Natural killer cell (primary cell): ENCODE measurements at regions not wholly inside any gene's neighbourhood (a gene's known extent, or its start where the extent isn't known, plus 50 kb on each side); places are given as distances from the start of the nearest gene placed in this dataset.

ENCODE experiments used
- ATAC-seq, 3 donors: fragments of 150-1000 bp in 2 of 3; fragments of 200-7000 bp in 1 of 3; cut with Tn5 transposase; 1 replicate in 1 of 3; 2 replicates in 2 of 3; pipeline ENCODE4 v1.10.0; 2021; ENCODE audit warnings: mild to moderate bottlenecking in 2 of 3, moderate library complexity in 2 of 3
- DNase-seq, 2 donors: peaks; one replicate each; pipeline versions ENCODE4 v3.0.0 to v3.0.0-alpha.2; 2013 to 2021; ENCODE audit warnings: mixed read lengths in 1 of 2
- H3K27ac ChIP-seq: one replicate; pipeline ENCODE4 v1.5.1; 2013; ENCODE audit warnings: mild to moderate bottlenecking, low read length
- H3K27me3 ChIP-seq: one replicate; pipeline ENCODE4 v1.6.1; 2013; ENCODE audit warnings: low read length; ENCODE audit not compliant: control insufficient read depth, insufficient read depth
- H3K36me3 ChIP-seq: one replicate; pipeline ENCODE4 v1.6.1; 2013; ENCODE audit warnings: low read length; ENCODE audit not compliant: control insufficient read depth, insufficient read depth
- H3K4me1 ChIP-seq: one replicate; pipeline ENCODE4 v1.6.1; 2013; ENCODE audit warnings: low read length; ENCODE audit not compliant: control insufficient read depth, insufficient read depth
- H3K4me3 ChIP-seq: one replicate; pipeline ENCODE4 v1.5.1; 2013; ENCODE audit warnings: low read length
- H3K9me3 ChIP-seq: one replicate; pipeline ENCODE4 v1.6.1; 2013; ENCODE audit warnings: low read length; ENCODE audit not compliant: control insufficient read depth, insufficient read depth
- H3K27ac Mint-ChIP-seq, 2 donors: one replicate each; pipeline ENCODE4 v1.8.0; 2022; ENCODE audit warnings: mild to moderate bottlenecking in 2 of 2, mixed read lengths in 2 of 2, moderate library complexity in 1 of 2
- H3K27me3 Mint-ChIP-seq, 2 donors: one replicate each; pipeline ENCODE4 v1.8.0; 2022; ENCODE audit warnings: low read depth in 2 of 2, mixed read lengths in 2 of 2
- H3K36me3 Mint-ChIP-seq: one replicate; pipeline ENCODE4 v1.8.0; 2022; ENCODE audit warnings: mixed read lengths
- H3K4me1 Mint-ChIP-seq, 2 donors: one replicate each; pipeline ENCODE4 v1.8.0; 2022; ENCODE audit warnings: mixed read lengths in 2 of 2
- H3K4me3 Mint-ChIP-seq: one replicate; pipeline ENCODE4 v1.8.0; 2022; ENCODE audit warnings: mild to moderate bottlenecking, moderate library complexity, mixed read lengths
- H3K9me3 Mint-ChIP-seq, 2 donors: one replicate each; pipeline ENCODE4 v1.8.0; 2022; ENCODE audit warnings: mixed read lengths in 2 of 2
- WGBS: methylation state at CpG from one replicate; pipeline ENCODE4 v1.1.7; 2013; ENCODE audit warnings: missing lambda C conversion rate; ENCODE audit not compliant: insufficient coverage; 5-methylcytosine and 5-hydroxymethylcytosine counted together
- intact Hi-C: fragments of 100-400 bp; cut with micrococcal nuclease; formaldehyde crosslinking; loops from one replicate; pipeline ENCODE4 v1.14.2; 2022
- TF ChIP-seq, protein P1 (sequence below): fragments of 200-600 bp; IDR thresholded peaks from one replicate; pipeline ENCODE4 v1.8.0; 2022; ENCODE audit warnings: antibody characterized with exemption

DNA sequence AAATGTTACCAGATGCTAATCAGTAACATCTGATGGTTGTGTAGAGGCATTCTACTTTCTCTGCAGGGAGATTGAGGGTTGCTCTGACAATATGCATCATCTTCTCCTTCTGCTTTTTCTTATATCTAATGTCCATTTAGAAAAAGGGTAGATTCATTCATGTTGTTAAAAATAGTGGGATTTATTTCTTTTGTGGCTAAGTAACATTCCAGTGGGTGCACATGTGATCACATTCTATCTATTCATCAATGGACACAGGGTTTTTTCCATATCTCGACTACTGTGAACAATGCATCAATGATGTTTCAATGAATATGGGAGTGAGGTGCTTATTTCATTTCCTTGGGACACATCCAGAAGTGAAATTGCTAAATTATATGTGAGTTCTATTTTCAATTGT is 103.9 kb downstream of the CRPPA start:
- H3K4me1 ChIP-seq, result no peaks in the 10 kb centered on the region
- no peak for DNase-seq
- no peaks in the 10 kb centered on the region for H3K36me3 ChIP-seq
- TF ChIP-seq, protein P1, sequence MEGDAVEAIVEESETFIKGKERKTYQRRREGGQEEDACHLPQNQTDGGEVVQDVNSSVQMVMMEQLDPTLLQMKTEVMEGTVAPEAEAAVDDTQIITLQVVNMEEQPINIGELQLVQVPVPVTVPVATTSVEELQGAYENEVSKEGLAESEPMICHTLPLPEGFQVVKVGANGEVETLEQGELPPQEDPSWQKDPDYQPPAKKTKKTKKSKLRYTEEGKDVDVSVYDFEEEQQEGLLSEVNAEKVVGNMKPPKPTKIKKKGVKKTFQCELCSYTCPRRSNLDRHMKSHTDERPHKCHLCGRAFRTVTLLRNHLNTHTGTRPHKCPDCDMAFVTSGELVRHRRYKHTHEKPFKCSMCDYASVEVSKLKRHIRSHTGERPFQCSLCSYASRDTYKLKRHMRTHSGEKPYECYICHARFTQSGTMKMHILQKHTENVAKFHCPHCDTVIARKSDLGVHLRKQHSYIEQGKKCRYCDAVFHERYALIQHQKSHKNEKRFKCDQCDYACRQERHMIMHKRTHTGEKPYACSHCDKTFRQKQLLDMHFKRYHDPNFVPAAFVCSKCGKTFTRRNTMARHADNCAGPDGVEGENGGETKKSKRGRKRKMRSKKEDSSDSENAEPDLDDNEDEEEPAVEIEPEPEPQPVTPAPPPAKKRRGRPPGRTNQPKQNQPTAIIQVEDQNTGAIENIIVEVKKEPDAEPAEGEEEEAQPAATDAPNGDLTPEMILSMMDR, result no peak
- 80% methylated on average over 1 of the region's 1 CpG for WGBS
- H3K27ac ChIP-seq, result no peak overlapping the region
- no peak overlapping the region for H3K4me3 ChIP-seq
- intact Hi-C loops, result no loop called here
- no peak overlapping the region for H3K27ac Mint-ChIP-seq
- no peaks in the 10 kb centered on the region for H3K27me3 ChIP-seq
- no peaks in the 10 kb centered on the region for H3K9me3 Mint-ChIP-seq
- ATAC-seq, result no peak
- peaks cover 0 to 2% of the 10 kb centered on the region in 2 donors for H3K27me3 Mint-ChIP-seq
- H3K36me3 Mint-ChIP-seq, result no peaks in the 10 kb centered on the region
- no peaks in the 10 kb centered on the region for H3K4me1 Mint-ChIP-seq
- no peak overlapping the region for H3K4me3 Mint-ChIP-seq
- H3K9me3 ChIP-seq, result no peaks in the 10 kb centered on the region

DNA sequence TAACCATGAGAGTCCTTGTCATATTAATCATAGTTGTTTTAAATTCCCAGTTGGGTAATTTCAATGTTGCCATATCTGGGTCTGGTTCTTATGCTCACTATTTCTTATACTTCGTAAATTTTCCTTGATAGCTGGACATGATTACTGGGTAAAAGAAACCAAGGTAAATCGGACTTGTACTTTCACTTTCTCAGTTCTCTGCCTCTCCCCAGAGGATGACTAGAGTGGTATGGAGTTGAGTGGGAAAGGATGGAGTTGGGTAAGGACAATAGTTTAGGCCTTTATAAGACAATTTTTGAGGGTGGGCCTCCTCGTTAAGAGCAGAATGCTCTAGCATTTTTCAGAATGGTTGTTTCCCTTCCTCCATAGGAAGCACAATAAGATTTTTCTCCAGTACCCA is 106.1 kb downstream of the CRPPA start:
- peaks cover 0 to 2% of the 10 kb centered on the region in 2 donors for H3K27me3 Mint-ChIP-seq
- no peaks in the 10 kb centered on the region for H3K4me1 Mint-ChIP-seq
- H3K36me3 Mint-ChIP-seq, result no peaks in the 10 kb centered on the region
- WGBS, result 92% methylated on average over 3 of the region's 3 CpGs
- Histone ChIP-seq H3K4me3 (no peak overlapping the region), H3K27ac (no peak overlapping the region), H3K36me3 (no peaks in the 10 kb centered on the region), H3K4me1 (no peaks in the 10 kb centered on the region), H3K9me3 (no peaks in the 10 kb centered on the region), H3K27me3 (no peaks in the 10 kb centered on the region)
- DNase-seq, result no peak
- H3K4me3 Mint-ChIP-seq, result no peak overlapping the region
- ATAC-seq, result no peak
- intact Hi-C loops, result no loop called here
- TF ChIP-seq, protein P1, result no peak
- no peaks in the 10 kb centered on the region for H3K9me3 Mint-ChIP-seq
- no peak overlapping the region for H3K27ac Mint-ChIP-seq

DNA sequence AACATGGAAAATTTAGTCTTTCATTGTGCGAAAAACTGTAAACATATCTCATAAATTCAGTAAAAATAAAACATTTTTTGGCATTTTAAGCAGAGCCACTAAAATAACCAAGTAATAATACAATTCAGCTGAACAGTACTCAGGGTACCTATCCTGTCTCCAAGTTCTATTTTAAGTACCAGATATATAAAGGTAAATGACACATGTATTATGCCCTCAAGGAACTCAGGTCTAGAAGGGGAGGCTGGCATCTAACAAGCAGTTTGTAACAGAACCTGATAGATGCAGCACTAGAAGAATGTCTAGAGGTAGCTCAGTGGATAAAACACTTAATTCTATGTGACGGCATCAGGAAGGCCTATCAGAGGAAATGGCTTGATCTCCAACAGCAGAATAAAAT is 112.2 kb downstream of the CRPPA start:
- TF ChIP-seq, protein P1, result no peak
- no peak overlapping the region for H3K4me3 ChIP-seq
- H3K9me3 ChIP-seq, result no peaks in the 10 kb centered on the region
- 94% methylated on average over 1 of the region's 2 CpGs for WGBS
- H3K36me3 ChIP-seq, result no peaks in the 10 kb centered on the region
- no peak overlapping the region for H3K4me3 Mint-ChIP-seq
- H3K4me1 Mint-ChIP-seq, result no peaks in the 10 kb centered on the region
- H3K4me1 ChIP-seq, result no peaks in the 10 kb centered on the region
- ATAC-seq, result no peak
- DNase-seq, result no peak
- no peak overlapping the region for H3K27ac ChIP-seq
- no peaks in the 10 kb centered on the region for H3K36me3 Mint-ChIP-seq
- intact Hi-C loops, result no loop called here
- H3K27me3 Mint-ChIP-seq, result no peaks in the 10 kb centered on the region
- H3K9me3 Mint-ChIP-seq, result peaks cover 0 to 2% of the 10 kb centered on the region in 2 donors
- no peak overlapping the region for H3K27ac Mint-ChIP-seq
- H3K27me3 ChIP-seq, result no peaks in the 10 kb centered on the region

DNA sequence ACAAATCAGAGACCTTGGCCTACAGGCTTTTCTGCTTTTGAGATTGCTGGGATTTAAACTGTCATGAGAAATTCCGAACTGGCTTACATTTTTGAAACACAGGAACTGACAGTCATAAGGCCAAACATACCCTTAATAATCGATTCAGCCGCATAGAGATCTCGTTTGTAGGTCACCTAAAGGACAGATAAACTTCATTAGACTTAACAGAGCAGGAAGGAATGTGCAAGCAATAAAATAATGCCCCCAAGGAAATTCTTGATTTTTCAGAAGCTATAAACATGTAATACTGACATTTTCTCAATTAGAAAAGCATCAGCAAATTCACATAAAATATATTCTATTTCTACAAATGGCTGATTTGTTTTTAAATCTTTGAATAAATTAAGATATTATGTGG is 120.0 kb downstream of the CRPPA start:
- no peak overlapping the region for H3K4me3 ChIP-seq
- no peaks in the 10 kb centered on the region for H3K36me3 ChIP-seq
- no peaks in the 10 kb centered on the region for H3K36me3 Mint-ChIP-seq
- H3K4me1 Mint-ChIP-seq, result no peaks in the 10 kb centered on the region
- DNase-seq (no peak), ATAC-seq (no peak)
- TF ChIP-seq, protein P1, result no peak
- H3K27me3 Mint-ChIP-seq, result no peaks in the 10 kb centered on the region
- intact Hi-C loops, result no loop called here
- no peaks in the 10 kb centered on the region for H3K9me3 ChIP-seq
- H3K4me1 ChIP-seq, result no peaks in the 10 kb centered on the region
- H3K27me3 ChIP-seq, result no peaks in the 10 kb centered on the region
- no peak overlapping the region for H3K27ac ChIP-seq
- H3K4me3 Mint-ChIP-seq, result no peak overlapping the region
- H3K9me3 Mint-ChIP-seq, result no peaks in the 10 kb centered on the region
- H3K27ac Mint-ChIP-seq, result no peak overlapping the region
- 95% methylated on average over 4 of the region's 4 CpGs for WGBS
